Fibroblast of pulmonary artery (primary cell): ENCODE measurements at regions not wholly inside any gene's neighbourhood (a gene's known extent, or its start where the extent isn't known, plus 50 kb on each side); places are given as distances from the start of the nearest gene placed in this dataset.

Experiments
- DNase-seq: peaks from one replicate; pipeline ENCODE4 v3.0.0-alpha.2; 2010; ENCODE audit warnings: low read depth
- H3K4me3 ChIP-seq: replicated peaks from 2 replicates; pipeline ENCODE4 v1.5.1; 2011; ENCODE audit warnings: low read depth, mild to moderate bottlenecking, control low read depth, low read length, moderate library complexity
- TF ChIP-seq, protein P1 (sequence below): IDR thresholded peaks from 2 replicates; pipeline ENCODE4 v1.5.1; 2011; ENCODE audit warnings: mild to moderate bottlenecking, control low read depth, low read length, inconsistent platforms; ENCODE audit errors: missing control alignments

DNA sequence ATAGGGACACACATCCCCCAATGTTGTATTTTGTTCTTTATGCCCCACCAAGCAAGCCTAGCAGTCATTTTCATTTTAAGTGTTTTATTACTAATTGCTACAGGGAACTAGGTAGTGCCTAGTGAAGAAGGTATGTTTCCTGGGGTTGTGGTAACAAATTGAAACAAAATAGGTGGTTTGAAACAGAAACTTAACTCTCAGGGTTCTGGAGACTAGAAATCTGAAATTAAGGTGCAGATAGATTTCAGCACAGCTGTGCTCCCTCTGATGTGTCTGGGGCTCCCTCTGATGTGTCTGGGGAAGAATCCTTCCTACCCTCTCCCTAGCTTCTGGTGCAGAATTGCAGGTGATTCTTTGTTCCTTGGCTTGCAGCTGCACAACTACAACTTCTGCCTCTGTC lies 390.1 kb downstream of the ZFHX3 start:
- TF ChIP-seq, protein P1, sequence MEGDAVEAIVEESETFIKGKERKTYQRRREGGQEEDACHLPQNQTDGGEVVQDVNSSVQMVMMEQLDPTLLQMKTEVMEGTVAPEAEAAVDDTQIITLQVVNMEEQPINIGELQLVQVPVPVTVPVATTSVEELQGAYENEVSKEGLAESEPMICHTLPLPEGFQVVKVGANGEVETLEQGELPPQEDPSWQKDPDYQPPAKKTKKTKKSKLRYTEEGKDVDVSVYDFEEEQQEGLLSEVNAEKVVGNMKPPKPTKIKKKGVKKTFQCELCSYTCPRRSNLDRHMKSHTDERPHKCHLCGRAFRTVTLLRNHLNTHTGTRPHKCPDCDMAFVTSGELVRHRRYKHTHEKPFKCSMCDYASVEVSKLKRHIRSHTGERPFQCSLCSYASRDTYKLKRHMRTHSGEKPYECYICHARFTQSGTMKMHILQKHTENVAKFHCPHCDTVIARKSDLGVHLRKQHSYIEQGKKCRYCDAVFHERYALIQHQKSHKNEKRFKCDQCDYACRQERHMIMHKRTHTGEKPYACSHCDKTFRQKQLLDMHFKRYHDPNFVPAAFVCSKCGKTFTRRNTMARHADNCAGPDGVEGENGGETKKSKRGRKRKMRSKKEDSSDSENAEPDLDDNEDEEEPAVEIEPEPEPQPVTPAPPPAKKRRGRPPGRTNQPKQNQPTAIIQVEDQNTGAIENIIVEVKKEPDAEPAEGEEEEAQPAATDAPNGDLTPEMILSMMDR = no peak
- DNase-seq = no peak
- no peak overlapping the region for H3K4me3 ChIP-seq

GRCh38 chr16:72657164-72657563 lies 390.8 kb downstream of the ZFHX3 start:
- no peak overlapping the region for H3K4me3 ChIP-seq
- DNase-seq = no peak
- TF ChIP-seq, protein P1 = no peak

DNA sequence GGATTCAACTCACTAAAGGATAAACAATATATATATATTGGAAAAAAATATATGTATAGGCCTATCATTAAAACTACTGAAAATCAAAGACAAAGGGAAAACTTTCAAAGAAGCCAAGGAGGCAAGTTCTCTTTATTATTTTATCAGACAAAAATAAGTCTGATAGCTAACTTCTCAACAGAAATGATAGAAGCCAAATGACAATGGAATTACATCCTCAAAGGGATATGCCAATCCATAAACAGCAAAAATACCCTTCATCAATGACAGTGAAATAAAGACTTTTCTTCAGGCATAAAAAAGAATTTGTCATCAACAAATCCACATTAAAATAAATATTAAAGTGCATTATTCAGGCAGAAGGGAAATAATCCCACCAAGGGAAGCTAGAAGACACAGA lies 393.4 kb downstream of the ZFHX3 start:
- H3K4me3 ChIP-seq = no peak overlapping the region
- TF ChIP-seq, protein P1 = no peak
- DNase-seq = no peak

DNA sequence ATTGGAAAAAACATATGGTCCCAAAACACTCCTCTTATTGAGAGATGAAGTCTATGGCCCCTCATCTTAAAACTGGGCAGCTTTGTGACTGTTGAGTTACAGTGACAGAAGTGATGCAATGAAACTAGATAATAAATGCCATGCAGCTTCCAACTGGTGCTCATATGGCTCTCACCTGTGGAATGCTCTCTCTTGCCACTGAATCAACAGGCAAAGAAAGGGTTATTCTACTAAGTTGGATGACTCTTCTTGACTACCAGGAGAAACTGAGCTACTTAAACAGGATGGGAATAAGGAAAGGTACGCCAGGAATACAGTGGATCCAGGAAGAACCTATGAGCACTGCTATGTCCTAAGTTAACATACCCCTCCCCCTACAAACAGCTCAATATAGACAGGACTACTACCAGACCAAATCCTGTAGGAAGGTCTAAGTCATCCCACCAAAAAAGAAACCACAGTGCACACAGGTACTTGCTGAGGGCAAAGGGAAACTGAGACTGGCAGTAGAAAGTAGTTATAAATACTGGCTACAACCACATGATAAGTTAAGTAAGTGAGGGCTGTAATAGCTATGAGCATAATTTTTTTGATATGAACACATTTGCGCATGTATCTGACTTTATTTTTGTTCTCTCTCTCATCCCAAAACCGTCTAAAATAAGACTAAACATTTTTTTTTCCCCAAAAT lies 398.5 kb downstream of the ZFHX3 start:
- no peak overlapping the region for H3K4me3 ChIP-seq
- DNase-seq = no peak
- TF ChIP-seq, protein P1 = no peak

DNA sequence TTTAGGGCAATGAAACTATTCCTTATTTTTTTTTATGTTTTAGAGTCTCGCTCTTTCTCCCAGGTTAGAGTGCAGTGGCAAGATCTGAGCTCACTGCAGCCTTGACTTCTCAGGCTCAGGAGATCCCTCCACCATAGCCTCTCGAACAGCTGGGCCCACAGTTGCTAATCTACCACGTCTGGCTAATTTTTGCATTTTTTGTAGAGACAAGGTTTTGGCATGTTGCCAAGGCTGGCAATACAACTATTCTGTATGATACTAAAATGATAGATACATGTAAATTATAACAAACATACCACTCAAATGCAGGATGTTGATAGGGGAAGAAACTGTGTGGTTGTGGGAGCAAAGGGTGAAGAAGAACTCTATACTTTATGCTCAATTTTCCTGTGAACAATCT lies 401.3 kb downstream of the ZFHX3 start:
- TF ChIP-seq, protein P1 = no peak

GRCh38 chr16:72645538-72645937 lies 402.4 kb downstream of the ZFHX3 start:
- no peak overlapping the region for H3K4me3 ChIP-seq
- TF ChIP-seq, protein P1 = no peak
- DNase-seq = no peak

More for the DNA sequence above, 401.3 kb downstream of the ZFHX3 start:
- H3K4me3 ChIP-seq = no peak overlapping the region
- DNase-seq = peak; percentile 6

DNA sequence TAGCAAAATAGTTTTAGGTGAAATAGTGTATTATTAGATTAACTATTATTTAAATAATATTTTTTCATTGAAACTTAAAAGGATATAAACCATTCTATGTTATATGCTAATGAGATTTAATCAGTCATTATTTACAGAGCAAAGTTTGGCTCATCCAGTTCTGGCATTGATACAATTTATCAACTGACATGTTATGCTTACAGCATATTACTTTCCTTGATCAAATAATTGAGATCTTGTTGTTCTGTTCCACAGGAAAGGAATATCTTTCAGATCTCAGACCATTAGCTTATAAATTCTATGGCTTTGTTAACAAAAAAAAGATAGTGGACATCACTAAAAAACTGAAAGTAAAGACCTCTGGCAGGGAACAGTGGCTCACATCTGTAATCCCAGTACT lies 403.0 kb downstream of the ZFHX3 start:
- TF ChIP-seq, protein P1 = no peak
- DNase-seq = no peak
- no peak overlapping the region for H3K4me3 ChIP-seq
